GM21723 (cell line): ENCODE measurements at regions not wholly inside any gene's neighbourhood (a gene's known extent, or its start where the extent isn't known, plus 50 kb on each side); places are given as distances from the start of the nearest gene placed in this dataset.
"Not testable (repeated sequence)": the region's sequence is repeated elsewhere in the genome, so short reads cannot be mapped to it uniquely, and the experiment has no call there.

Source experiments
- ATAC-seq: cut with Tn5 transposase; IDR thresholded peaks from one replicate; pipeline ENCODE4 v1.9.1; 2021; ENCODE audit warnings: mild to moderate bottlenecking, moderate library complexity; ENCODE audit not compliant: unreplicated experiment

GRCh38 chr5:40165789-40166728 lies 513.7 kb upstream of the PTGER4 start:
- ATAC-seq = no peak

GRCh38 chr5:40165106-40165788 lies 514.5 kb upstream of the PTGER4 start:
- no peak for ATAC-seq

GRCh38 chr5:40160435-40160834 lies 519.3 kb upstream of the PTGER4 start:
- no peak for ATAC-seq

- ATAC-seq = no peak
Observed at GRCh38 chr5:40154194-40154593, 525.5 kb upstream of the PTGER4 start.

- no peak for ATAC-seq
Observed at GRCh38 chr5:40150896-40151295, 528.8 kb upstream of the PTGER4 start.

- no peak for ATAC-seq
Observed at GRCh38 chr5:40141896-40142295, 537.8 kb upstream of the PTGER4 start.

GRCh38 chr5:40141418-40141817 lies 538.3 kb upstream of the PTGER4 start:
- ATAC-seq = no peak

- no peak for ATAC-seq
Observed at GRCh38 chr5:40137223-40137622, 542.5 kb upstream of the PTGER4 start.

GRCh38 chr5:40134883-40135520 lies 544.7 kb upstream of the PTGER4 start:
- no peak for ATAC-seq

GRCh38 chr5:40124367-40124766 lies 555.3 kb upstream of the PTGER4 start:
- no peak for ATAC-seq

GRCh38 chr5:40121236-40121635 lies 558.5 kb upstream of the PTGER4 start:
- ATAC-seq = no peak

- ATAC-seq = no peak
Observed at GRCh38 chr5:40112875-40113274, 566.8 kb upstream of the PTGER4 start.

- not testable (repeated sequence) for ATAC-seq
Observed at GRCh38 chr5:40111036-40111435, 568.7 kb upstream of the PTGER4 start.

- not testable (repeated sequence) for ATAC-seq
Observed at GRCh38 chr5:40108764-40109390, 570.8 kb upstream of the PTGER4 start.

- ATAC-seq = not testable (repeated sequence)
Observed at GRCh38 chr5:40107786-40108185, 571.9 kb upstream of the PTGER4 start.

GRCh38 chr5:40106847-40107246 lies 572.9 kb upstream of the PTGER4 start:
- ATAC-seq = no peak

GRCh38 chr5:40098313-40098712 lies 581.4 kb upstream of the PTGER4 start:
- no peak for ATAC-seq

- ATAC-seq = no peak
Observed at GRCh38 chr5:40093550-40093949, 586.2 kb upstream of the PTGER4 start.

GRCh38 chr5:40089269-40089668 lies 590.4 kb upstream of the PTGER4 start:
- ATAC-seq = no peak

- no peak for ATAC-seq
Observed at GRCh38 chr5:40084614-40085013, 595.1 kb upstream of the PTGER4 start.

- ATAC-seq = no peak
Observed at GRCh38 chr5:40082313-40082712, 597.4 kb upstream of the PTGER4 start.
